Astrocyte (in vitro differentiated cells and primary cell): ENCODE measurements at regions not wholly inside any gene's neighbourhood (a gene's known extent, or its start where the extent isn't known, plus 50 kb on each side); places are given as distances from the start of the nearest gene placed in this dataset.

Experiments
- DNase-seq: peaks from one replicate; pipeline ENCODE4 v3.0.0-alpha.2; 2010; ENCODE audit warnings: low read depth
- FAIRE-seq: peaks from 2 replicates; lab custom pipeline; 2011; peaks lifted over from hg19 to GRCh38; lab: Jason Lieb, UNC
- H2AFZ ChIP-seq: 2 replicates; pipeline ENCODE4 v1.6.0; 2012; ENCODE audit warnings: low read depth, low read length, inconsistent platforms
- H3K27ac ChIP-seq: 2 replicates; pipeline ENCODE4 v1.5.1; 2011; ENCODE audit warnings: low read depth, low read length, inconsistent platforms
- H3K27me3 ChIP-seq: 2 replicates; pipeline ENCODE4 v1.6.0; 2011; ENCODE audit warnings: low read length, inconsistent platforms; ENCODE audit not compliant: insufficient read depth
- H3K36me3 ChIP-seq: 2 replicates; pipeline ENCODE4 v1.5.1; 2011; ENCODE audit warnings: low read length, inconsistent platforms; ENCODE audit not compliant: insufficient read depth
- H3K4me1 ChIP-seq: 2 replicates; pipeline ENCODE4 v1.5.1; 2011; ENCODE audit warnings: low read length, inconsistent platforms; ENCODE audit not compliant: insufficient read depth
- H3K4me2 ChIP-seq: 2 replicates; pipeline ENCODE4 v1.6.0; 2012; ENCODE audit warnings: low read length, inconsistent platforms
- H3K4me3 ChIP-seq: 2 replicates; pipeline ENCODE4 v1.5.1; 2011; ENCODE audit warnings: low read depth, mild to moderate bottlenecking, low read length, inconsistent platforms; ENCODE audit not compliant: insufficient read depth
- H3K79me2 ChIP-seq: 2 replicates; pipeline ENCODE4 v1.6.0; 2012; ENCODE audit warnings: mild to moderate bottlenecking, low read length, inconsistent platforms; ENCODE audit not compliant: insufficient read depth
- H3K9ac ChIP-seq: 2 replicates; pipeline ENCODE4 v1.6.0; 2012; ENCODE audit warnings: mild to moderate bottlenecking, low read length, inconsistent platforms
- H3K9me3 ChIP-seq: 2 replicates; pipeline ENCODE4 v1.5.1; 2012; ENCODE audit warnings: low read depth, mild to moderate bottlenecking, low read length, inconsistent platforms; ENCODE audit not compliant: insufficient read depth
- H4K20me1 ChIP-seq: 2 replicates; pipeline ENCODE4 v1.6.0; 2012; ENCODE audit warnings: low read length, inconsistent platforms; ENCODE audit not compliant: insufficient read depth
- H3K27ac Mint-ChIP-seq: one replicate; pipeline ENCODE4 v1.8.0; 2021; ENCODE audit warnings: mild to moderate bottlenecking, mixed read lengths; ENCODE audit not compliant: unreplicated experiment
- H3K27me3 Mint-ChIP-seq: one replicate; pipeline ENCODE4 v1.8.0; 2021; ENCODE audit warnings: low read depth, mixed read lengths; ENCODE audit not compliant: unreplicated experiment
- H3K36me3 Mint-ChIP-seq: one replicate; pipeline ENCODE4 v1.8.0; 2021; ENCODE audit warnings: low read depth, mixed read lengths; ENCODE audit not compliant: unreplicated experiment
- H3K4me1 Mint-ChIP-seq: one replicate; pipeline ENCODE4 v1.8.0; 2021; ENCODE audit warnings: low read depth, mixed read lengths; ENCODE audit not compliant: unreplicated experiment
- H3K4me3 Mint-ChIP-seq: one replicate; pipeline ENCODE4 v1.8.0; 2021; ENCODE audit warnings: mild to moderate bottlenecking, moderate library complexity, mixed read lengths; ENCODE audit not compliant: unreplicated experiment
- H3K9me3 Mint-ChIP-seq: one replicate; pipeline ENCODE4 v1.8.0; 2021; ENCODE audit warnings: mild to moderate bottlenecking, mixed read lengths; ENCODE audit not compliant: unreplicated experiment
- EZH2 ChIP-seq: IDR thresholded peaks from 2 replicates; pipeline ENCODE4 v1.6.1; 2012; ENCODE audit warnings: mild to moderate bottlenecking, low read length, inconsistent platforms; ENCODE audit not compliant: insufficient read depth
- TF ChIP-seq, protein P1 (sequence below): IDR thresholded peaks from 2 replicates; pipeline ENCODE4 v1.5.1; 2011; ENCODE audit warnings: low read depth, mild to moderate bottlenecking, inconsistent platforms, low read length, moderate library complexity; ENCODE audit not compliant: insufficient read depth

DNA sequence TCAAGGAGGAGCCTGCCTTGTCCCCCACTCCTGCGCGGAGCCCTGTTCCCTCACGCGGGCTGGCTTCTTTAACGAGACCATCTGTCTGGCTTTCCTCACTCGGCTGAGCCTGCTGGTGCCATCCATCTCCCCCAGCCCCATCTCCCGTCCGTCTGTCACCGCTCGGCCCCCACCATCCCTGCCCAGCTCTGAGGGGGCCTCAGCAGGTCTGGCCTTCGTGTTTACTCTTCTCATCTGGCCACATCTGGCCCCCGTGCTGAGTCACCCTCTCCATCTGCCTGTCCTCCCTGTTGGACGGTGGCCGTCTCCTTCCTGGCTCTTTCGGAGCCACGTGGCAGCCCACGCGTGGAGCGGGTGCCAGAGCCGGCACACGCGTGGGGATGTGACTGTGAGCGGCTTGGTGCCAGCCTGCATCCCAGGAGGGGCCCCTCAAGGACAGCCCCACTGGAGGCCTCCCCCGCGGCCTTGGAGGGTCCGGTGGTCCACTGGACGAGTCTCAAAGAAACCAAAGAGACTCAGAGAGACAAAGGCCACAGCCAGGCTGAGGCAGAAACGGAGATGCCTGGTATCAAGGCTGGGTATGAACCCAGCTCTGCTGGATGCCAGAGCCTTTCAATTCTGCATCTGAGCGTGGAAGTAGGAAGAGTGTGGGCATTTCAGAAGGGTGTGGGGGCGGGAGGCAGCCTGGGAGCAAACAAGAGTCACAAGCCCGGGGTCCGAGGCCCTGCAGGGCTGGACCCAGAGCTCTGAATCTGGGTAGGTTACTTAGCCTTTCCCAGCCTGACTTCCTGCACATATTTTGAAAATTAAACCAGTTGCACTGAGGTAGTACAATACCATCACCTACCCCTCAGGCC is 76.7 kb upstream of the UNC5A start:
- Histone ChIP-seq H3K4me2 (no peak overlapping the region), H3K27ac (no peak overlapping the region), H4K20me1 (no peaks in the 10 kb centered on the region), H3K4me1 (no peaks in the 10 kb centered on the region), H3K9me3 (no peaks in the 10 kb centered on the region), H2AFZ (no peak overlapping the region), H3K27me3 (peaks cover 20% of the 10 kb centered on the region), H3K36me3 (no peaks in the 10 kb centered on the region), H3K9ac (no peak overlapping the region), H3K79me2 (no peaks in the 10 kb centered on the region), H3K4me3 (no peak overlapping the region)
- Mint-ChIP-seq H3K4me1 (peaks cover 8% of the 10 kb centered on the region), H3K9me3 (no peaks in the 10 kb centered on the region), H3K4me3 (no peak overlapping the region), H3K27me3 (peaks cover 50% of the 10 kb centered on the region), H3K36me3 (no peaks in the 10 kb centered on the region), H3K27ac (no peak overlapping the region)
- TF ChIP-seq, protein P1, sequence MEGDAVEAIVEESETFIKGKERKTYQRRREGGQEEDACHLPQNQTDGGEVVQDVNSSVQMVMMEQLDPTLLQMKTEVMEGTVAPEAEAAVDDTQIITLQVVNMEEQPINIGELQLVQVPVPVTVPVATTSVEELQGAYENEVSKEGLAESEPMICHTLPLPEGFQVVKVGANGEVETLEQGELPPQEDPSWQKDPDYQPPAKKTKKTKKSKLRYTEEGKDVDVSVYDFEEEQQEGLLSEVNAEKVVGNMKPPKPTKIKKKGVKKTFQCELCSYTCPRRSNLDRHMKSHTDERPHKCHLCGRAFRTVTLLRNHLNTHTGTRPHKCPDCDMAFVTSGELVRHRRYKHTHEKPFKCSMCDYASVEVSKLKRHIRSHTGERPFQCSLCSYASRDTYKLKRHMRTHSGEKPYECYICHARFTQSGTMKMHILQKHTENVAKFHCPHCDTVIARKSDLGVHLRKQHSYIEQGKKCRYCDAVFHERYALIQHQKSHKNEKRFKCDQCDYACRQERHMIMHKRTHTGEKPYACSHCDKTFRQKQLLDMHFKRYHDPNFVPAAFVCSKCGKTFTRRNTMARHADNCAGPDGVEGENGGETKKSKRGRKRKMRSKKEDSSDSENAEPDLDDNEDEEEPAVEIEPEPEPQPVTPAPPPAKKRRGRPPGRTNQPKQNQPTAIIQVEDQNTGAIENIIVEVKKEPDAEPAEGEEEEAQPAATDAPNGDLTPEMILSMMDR = no peak
- no peak for TF ChIP-seq EZH2
- FAIRE-seq = no peak
- DNase-seq = no peak

DNA sequence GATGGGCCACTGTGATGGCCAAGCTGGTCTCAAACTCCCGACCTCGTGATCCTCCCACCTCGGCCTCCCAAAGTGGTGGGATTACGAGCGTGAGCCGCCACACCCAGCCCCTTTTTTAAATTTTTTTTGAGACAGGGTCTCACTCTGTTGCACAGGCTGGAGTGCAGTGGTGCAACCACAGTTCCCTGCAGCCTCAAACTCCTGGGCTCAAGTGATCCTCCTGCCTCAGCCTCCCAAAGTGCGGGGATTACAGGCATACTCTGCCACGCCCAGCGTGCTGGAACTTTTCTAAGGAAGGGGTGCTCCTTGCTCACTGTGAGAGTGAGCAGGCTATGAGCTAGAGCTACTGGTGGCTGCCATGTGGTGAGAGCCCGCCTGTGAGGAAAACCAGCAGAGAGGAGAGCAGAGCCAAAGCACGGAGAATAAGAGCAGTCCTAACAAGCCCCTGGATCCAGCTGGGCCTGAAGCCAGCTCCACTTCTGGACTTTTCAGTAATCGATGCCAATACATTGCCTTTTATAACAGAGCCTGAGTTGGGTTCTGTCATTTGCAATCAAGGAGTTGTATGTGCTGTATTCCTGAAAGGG is 75.5 kb upstream of the UNC5A start:
- no peaks in the 10 kb centered on the region for H4K20me1 ChIP-seq
- Mint-ChIP-seq H3K4me1 (peaks cover 8% of the 10 kb centered on the region), H3K27ac (no peak overlapping the region), H3K36me3 (no peaks in the 10 kb centered on the region), H3K9me3 (no peaks in the 10 kb centered on the region), H3K27me3 (peaks cover 50% of the 10 kb centered on the region), H3K4me3 (no peak overlapping the region)
- H2AFZ ChIP-seq = no peak overlapping the region
- no peak overlapping the region for H3K4me2 ChIP-seq
- no peaks in the 10 kb centered on the region for H3K9me3 ChIP-seq
- H3K79me2 ChIP-seq = no peaks in the 10 kb centered on the region
- no peak for FAIRE-seq
- no peaks in the 10 kb centered on the region for H3K4me1 ChIP-seq
- H3K36me3 ChIP-seq = no peaks in the 10 kb centered on the region
- no peak for TF ChIP-seq EZH2
- TF ChIP-seq, protein P1 = no peak
- H3K4me3 ChIP-seq = no peak overlapping the region
- H3K27me3 ChIP-seq = peaks cover 29% of the 10 kb centered on the region
- no peak for DNase-seq
- no peak overlapping the region for H3K27ac ChIP-seq
- H3K9ac ChIP-seq = no peak overlapping the region
